ENCODE measurements at regions not wholly inside any gene's neighbourhood (a gene's known extent, or its start where the extent isn't known, plus 50 kb on each side); places are given as distances from the start of the nearest gene placed in this dataset.

- TF ChIP-seq CTCF (IDR thresholded peaks at IDR 0.05) = no peak
- no peak for TF ChIP-seq POLR2A (IDR thresholded peaks at IDR 0.05)
Measured at GRCh38 chr6:100959280-100959679, 78.2 kb upstream of the ASCC3 start.

Measured in lower leg skin (tissue), 3 donors.